Colonic mucosa (tissue), 4 donors: ENCODE measurements at regions not wholly inside any gene's neighbourhood (a gene's known extent, or its start where the extent isn't known, plus 50 kb on each side); places are given as distances from the start of the nearest gene placed in this dataset.

ENCODE experiments used
- DNase-seq: peaks from one replicate; pipeline ENCODE4 v3.0.0-alpha.2; 2020
- H3K27ac ChIP-seq: fragments of 200-600 bp; one replicate; pipeline ENCODE4 v1.8.0; 2021
- H3K27me3 ChIP-seq: fragments of 200-600 bp; one replicate; pipeline ENCODE4 v1.8.0; 2021
- H3K36me3 ChIP-seq: fragments of 200-600 bp; one replicate; pipeline ENCODE4 v1.8.0; 2021
- H3K4me1 ChIP-seq: fragments of 200-600 bp; one replicate; pipeline ENCODE4 v1.8.0; 2021; ENCODE audit warnings: mild to moderate bottlenecking
- H3K4me3 ChIP-seq: fragments of 200-600 bp; one replicate; pipeline ENCODE4 v1.8.0; 2021
- H3K9ac ChIP-seq, 2 donors: one replicate each; pipeline ENCODE4 v1.7.0; 2013; ENCODE audit warnings: control low read depth in 2 of 2, low read depth in 2 of 2, low read length in 2 of 2
- H3K9me3 ChIP-seq: fragments of 200-600 bp; one replicate; pipeline ENCODE4 v1.8.0; 2021
- CTCF ChIP-seq: fragments of 200-600 bp; IDR thresholded peaks from one replicate; pipeline ENCODE4 v1.8.0; 2022; ENCODE audit warnings: antibody characterized with exemption, mild to moderate bottlenecking
- intact Hi-C: fragments of 100-400 bp; cut with DNase I; formaldehyde crosslinking; loops from one replicate; pipeline ENCODE4 v1.14.1; 2022
- donor health status: healthy.
- donor health status: DM: no; HTN: no; CAD: no.
- donor health status: DM: no; HTN: no; CAD: no.

- Histone ChIP-seq H3K27me3 (no peaks in the 10 kb centered on the region), H3K4me1 (no peaks in the 10 kb centered on the region), H3K27ac (no peak overlapping the region), H3K4me3 (no peak overlapping the region), H3K9ac (no peak overlapping the region), H3K36me3 (no peaks in the 10 kb centered on the region), H3K9me3 (no peaks in the 10 kb centered on the region)
- no peak for TF ChIP-seq CTCF
- intact Hi-C loops = no loop called here
- DNase-seq = no peak
Observed at GRCh38 chr5:2897276-2897961, 145.9 kb upstream of the IRX2 start.

GRCh38 chr5:2896371-2897275 lies 145.1 kb upstream of the IRX2 start:
- Histone ChIP-seq H3K27me3 (no peaks in the 10 kb centered on the region), H3K4me1 (no peaks in the 10 kb centered on the region), H3K4me3 (no peak overlapping the region), H3K9me3 (no peaks in the 10 kb centered on the region), H3K9ac (no peak overlapping the region), H3K36me3 (no peaks in the 10 kb centered on the region), H3K27ac (no peak overlapping the region)
- no peak for DNase-seq
- intact Hi-C loops = no loop called here
- TF ChIP-seq CTCF = no peak

GRCh38 chr5:2895876-2896275 lies 144.4 kb upstream of the IRX2 start:
- TF ChIP-seq CTCF = no peak
- intact Hi-C loops = no loop called here
- Histone ChIP-seq H3K4me3 (no peak overlapping the region), H3K36me3 (no peaks in the 10 kb centered on the region), H3K27ac (no peak overlapping the region), H3K4me1 (no peaks in the 10 kb centered on the region), H3K9ac (no peak overlapping the region), H3K9me3 (no peaks in the 10 kb centered on the region), H3K27me3 (no peaks in the 10 kb centered on the region)
- no peak for DNase-seq

GRCh38 chr5:2895196-2895595 lies 143.7 kb upstream of the IRX2 start:
- no peak for DNase-seq
- no peaks in the 10 kb centered on the region for H3K4me1 ChIP-seq
- no peaks in the 10 kb centered on the region for H3K27me3 ChIP-seq
- H3K9ac ChIP-seq = no peak overlapping the region
- intact Hi-C loops = no loop called here
- no peak overlapping the region for H3K4me3 ChIP-seq
- no peak overlapping the region for H3K27ac ChIP-seq
- no peak for TF ChIP-seq CTCF
- H3K36me3 ChIP-seq = no peaks in the 10 kb centered on the region
- H3K9me3 ChIP-seq = no peaks in the 10 kb centered on the region

GRCh38 chr5:2894736-2895135 lies 143.3 kb upstream of the IRX2 start:
- no peak for DNase-seq
- H3K9me3 ChIP-seq = no peaks in the 10 kb centered on the region
- H3K9ac ChIP-seq = no peak overlapping the region
- no peaks in the 10 kb centered on the region for H3K27me3 ChIP-seq
- H3K4me3 ChIP-seq = no peak overlapping the region
- no peak overlapping the region for H3K27ac ChIP-seq
- no peak for TF ChIP-seq CTCF
- H3K4me1 ChIP-seq = no peaks in the 10 kb centered on the region
- intact Hi-C loops = no loop called here
- H3K36me3 ChIP-seq = no peaks in the 10 kb centered on the region
